Transverse colon (tissue), 4 donors: ENCODE measurements at regions not wholly inside any gene's neighbourhood (a gene's known extent, or its start where the extent isn't known, plus 50 kb on each side); places are given as distances from the start of the nearest gene placed in this dataset.

Experiments used
- DNase-seq: peaks from one replicate; pipeline ENCODE4 v3.0.0-alpha.2; 2019
- H3K27ac ChIP-seq, 4 donors: fragments of 200-600 bp; sonication (generic); 2 replicates each; pipeline ENCODE4 v1.5.1; 2016 to 2018; ENCODE audit warnings: inconsistent platforms in 4 of 4
- H3K27me3 ChIP-seq: fragments of 200-600 bp; sonication (generic); 2 replicates; pipeline ENCODE4 v1.5.1; 2017; ENCODE audit warnings: inconsistent platforms
- H3K36me3 ChIP-seq, 4 donors: fragments of 200-600 bp; sonication (generic); 2 replicates each; pipeline ENCODE4 v1.5.1; 2017 to 2019; ENCODE audit warnings: inconsistent platforms in 4 of 4
- H3K4me1 ChIP-seq, 4 donors: fragments of 200-600 bp; sonication (generic); 2 replicates each; pipeline ENCODE4 v1.5.1; 2017 to 2020; ENCODE audit warnings: inconsistent platforms in 4 of 4
- H3K4me3 ChIP-seq, 4 donors: fragments of 200-600 bp; sonication (generic); 1 replicate in 1 of 4; 2 replicates in 3 of 4; pipeline versions ENCODE4 v1.5.1 to v1.6.1; 2017 to 2019; ENCODE audit warnings: inconsistent platforms in 4 of 4
- H3K9me3 ChIP-seq, 2 donors: fragments of 200-600 bp; sonication (generic); 2 replicates each; pipeline ENCODE4 v1.5.1; 2017 to 2019; ENCODE audit warnings: inconsistent platforms in 2 of 2
- CTCF ChIP-seq, 5 experiments: fragments of 200-600 bp in 3 of 5; fragments of 450-650 bp in 2 of 5; sonication (generic) in 3 of 5; IDR thresholded peaks; 1 replicate in 2 of 5; 2 replicates in 3 of 5; pipeline ENCODE4 v1.5.1; 2016 to 2017; ENCODE audit warnings: antibody characterized with exemption in 5 of 5, inconsistent platforms in 3 of 5, mild to moderate bottlenecking in 2 of 5, moderate library complexity in 1 of 5
- EP300 ChIP-seq: sonication (generic); formaldehyde crosslinking; IDR thresholded peaks from one replicate; pipeline ENCODE4 v1.6.1; 2017; ENCODE audit warnings: antibody characterized with exemption, low read depth
- POLR2A ChIP-seq: fragments of 450-650 bp; IDR thresholded peaks from one replicate; pipeline ENCODE4 v1.6.1; 2016; ENCODE audit warnings: antibody characterized with exemption, mild to moderate bottlenecking, moderate library complexity
- POLR2AphosphoS5 ChIP-seq, 3 donors: sonication (generic); formaldehyde crosslinking; IDR thresholded peaks; one replicate each; pipeline ENCODE4 v1.6.1; 2016; ENCODE audit warnings: antibody characterized with exemption in 3 of 3
- WGBS, 2 donors: methylation state at CpG; one replicate each; pipeline ENCODE4 v1.1.5; 2018; ENCODE audit warnings: low coverage in 1 of 2; 5-methylcytosine and 5-hydroxymethylcytosine counted together
- in situ Hi-C, 4 donors: fragments of 200-750 bp; cut with MboI; loops; one replicate each; pipeline versions ENCODE4 v1.15.0 to v1.15.1; 2017; ENCODE audit warnings: low sequenced_read_pairs in 3 of 4, low pct_ligation_motif_present in 1 of 4, low pct_unique_long_range_greater_than_20kb in 1 of 4
- intact Hi-C: fragments of 100-400 bp; cut with DNase I; formaldehyde crosslinking; loops from one replicate; pipeline ENCODE4 v1.15.1; 2023; ENCODE audit warnings: low total_unique reads

GRCh38 chr2:129794116-129794515, 185.3 kb upstream of the RAB6C start:
- 60 to 65% methylated on average over 2 to 5 of the region's 5 CpGs for WGBS, 2 donors
- intact Hi-C loops (no loop called here), in situ Hi-C loops (no loop called here)
- Histone ChIP-seq H3K27ac (no peak overlapping the region), H3K27me3 (no peaks in the 10 kb centered on the region), H3K4me1 (no peaks in the 10 kb centered on the region), H3K9me3 (no peaks in the 10 kb centered on the region), H3K4me3 (no peak overlapping the region), H3K36me3 (no peaks in the 10 kb centered on the region)
- TF ChIP-seq EP300 (no peak), POLR2A (no peak), POLR2AphosphoS5 (IDR thresholded peaks at IDR 0.05) (no peak), CTCF (IDR thresholded peaks at IDR 0.05) (no peak)
- no peak for DNase-seq

- TF ChIP-seq POLR2A (no peak), CTCF (IDR thresholded peaks at IDR 0.05) (no peak)
- WGBS, 2 donors = 85% methylated on average over 10 to 14 of the region's 15 CpGs
- intact Hi-C loops (no loop called here), in situ Hi-C loops (no loop called here)
- H3K4me1 ChIP-seq = no peaks in the 10 kb centered on the region
- H3K36me3 ChIP-seq = no peaks in the 10 kb centered on the region
- H3K27ac ChIP-seq = no peak overlapping the region
- H3K27me3 ChIP-seq = no peaks in the 10 kb centered on the region
- no peak for DNase-seq
- H3K4me3 ChIP-seq = no peak overlapping the region
- no peaks in the 10 kb centered on the region for H3K9me3 ChIP-seq
These were observed 184.9 kb upstream of the RAB6C start for GRCh38 chr2:129794540-129794939.

GRCh38 chr2:129796225-129796624, 183.2 kb upstream of the RAB6C start:
- in situ Hi-C loops = no loop called here
- H3K27ac ChIP-seq = no peak overlapping the region
- no peak for DNase-seq
- no peaks in the 10 kb centered on the region for H3K9me3 ChIP-seq
- no peaks in the 10 kb centered on the region for H3K27me3 ChIP-seq
- intact Hi-C loops = no loop called here
- no peaks in the 10 kb centered on the region for H3K36me3 ChIP-seq
- TF ChIP-seq POLR2A (no peak), CTCF (IDR thresholded peaks at IDR 0.05) (no peak), POLR2AphosphoS5 (IDR thresholded peaks at IDR 0.05) (no peak), EP300 (no peak)
- no peak overlapping the region for H3K4me3 ChIP-seq
- no peaks in the 10 kb centered on the region for H3K4me1 ChIP-seq
- WGBS, 2 donors = 78% methylated on average over 6 of the region's 7 CpGs; no CpG with 5 or more reads in 1 of the 2 donors

- Histone ChIP-seq H3K36me3 (no peaks in the 10 kb centered on the region), H3K27me3 (no peaks in the 10 kb centered on the region), H3K27ac (no peak overlapping the region), H3K4me3 (no peak overlapping the region), H3K9me3 (no peaks in the 10 kb centered on the region), H3K4me1 (no peaks in the 10 kb centered on the region)
- in situ Hi-C loops (no loop called here), intact Hi-C loops (no loop called here)
- 56 to 75% methylated on average over 2 to 8 of the region's 9 CpGs for WGBS, 2 donors
- DNase-seq = no peak
- TF ChIP-seq POLR2A (no peak), EP300 (no peak), POLR2AphosphoS5 (IDR thresholded peaks at IDR 0.05) (no peak), CTCF (IDR thresholded peaks at IDR 0.05) (no peak)
These were observed 182.5 kb upstream of the RAB6C start for GRCh38 chr2:129796801-129797488.
